Hepatocyte (in vitro differentiated cells): ENCODE measurements at regions not wholly inside any gene's neighbourhood (a gene's known extent, or its start where the extent isn't known, plus 50 kb on each side); places are given as distances from the start of the nearest gene placed in this dataset.

Source experiments
- DNase-seq: peaks from one replicate; pipeline ENCODE4 v3.0.0-alpha.2; 2016; ENCODE audit warnings: low spot score
- H2AFZ ChIP-seq: fragments of 200-600 bp; sonication (generic); 2 replicates; pipeline ENCODE4 v1.6.0; 2016; ENCODE audit warnings: antibody characterized with exemption, mild to moderate bottlenecking
- H3K27ac ChIP-seq: fragments of 200-600 bp; sonication (generic); 2 replicates; pipeline ENCODE4 v1.5.1; 2016; ENCODE audit warnings: mild to moderate bottlenecking
- H3K27me3 ChIP-seq: fragments of 200-600 bp; sonication (generic); 2 replicates; pipeline ENCODE4 v1.6.1; 2016
- H3K36me3 ChIP-seq: fragments of 200-600 bp; sonication (generic); replicated peaks from 2 replicates; pipeline ENCODE4 v1.5.1; 2016; ENCODE audit warnings: low read depth; ENCODE audit not compliant: insufficient read depth
- H3K4me1 ChIP-seq: fragments of 200-600 bp; sonication (generic); 2 replicates; pipeline ENCODE4 v1.5.1; 2016; ENCODE audit warnings: mild to moderate bottlenecking, moderate library complexity; ENCODE audit not compliant: insufficient read depth
- H3K4me2 ChIP-seq: fragments of 200-600 bp; sonication (generic); 2 replicates; pipeline ENCODE4 v1.6.0; 2016
- H3K4me3 ChIP-seq: fragments of 200-600 bp; sonication (generic); 2 replicates; pipeline ENCODE4 v1.5.1; 2016; ENCODE audit warnings: mild to moderate bottlenecking
- H3K79me2 ChIP-seq: fragments of 200-600 bp; sonication (generic); 2 replicates; pipeline ENCODE4 v1.6.0; 2017; ENCODE audit warnings: mild to moderate bottlenecking
- H3K9me2 ChIP-seq: fragments of 200-600 bp; sonication (generic); replicated peaks from 2 replicates; pipeline ENCODE4 v1.6.0; 2017; ENCODE audit warnings: mild to moderate bottlenecking; ENCODE audit not compliant: insufficient read depth
- H3K9me3 ChIP-seq: fragments of 200-600 bp; sonication (generic); 2 replicates; pipeline ENCODE4 v1.5.1; 2016; ENCODE audit warnings: low read depth, mild to moderate bottlenecking
- H4K20me1 ChIP-seq: fragments of 200-600 bp; sonication (generic); 2 replicates; pipeline ENCODE4 v1.6.0; 2016; ENCODE audit warnings: mild to moderate bottlenecking; ENCODE audit not compliant: insufficient read depth, poor library complexity, severe bottlenecking
- CTCF ChIP-seq: fragments of 200-600 bp; sonication (generic); IDR thresholded peaks from 2 replicates; pipeline ENCODE4 v1.5.1; 2016; ENCODE audit warnings: antibody characterized with exemption, mild to moderate bottlenecking; ENCODE audit not compliant: poor library complexity
- EZH2 ChIP-seq: fragments of 200-600 bp; sonication (generic); IDR thresholded peaks from 2 replicates; pipeline ENCODE4 v1.6.1; 2016; ENCODE audit warnings: antibody characterized with exemption, mild to moderate bottlenecking, borderline replicate concordance
- EZH2phosphoT487 ChIP-seq: fragments of 200-600 bp; sonication (generic); IDR thresholded peaks from one replicate; pipeline ENCODE4 v1.6.1; 2018; ENCODE audit warnings: antibody characterized with exemption, mild to moderate bottlenecking, low read depth, moderate library complexity; ENCODE audit not compliant: unreplicated experiment, severe bottlenecking
- WGBS: methylation state at CpG from one replicate; pipeline ENCODE4 v1.1.6; 2016; ENCODE audit warnings: low lambda C conversion rate; ENCODE audit errors: missing lambda C conversion rate; 5-methylcytosine and 5-hydroxymethylcytosine counted together

- Histone ChIP-seq H3K9me3 (no peaks in the 10 kb centered on the region), H3K36me3 (no peaks in the 10 kb centered on the region), H3K4me3 (no peak overlapping the region), H4K20me1 (no peaks in the 10 kb centered on the region), H3K4me1 (no peaks in the 10 kb centered on the region), H3K4me2 (no peak overlapping the region), H3K27me3 (no peaks in the 10 kb centered on the region), H3K79me2 (no peaks in the 10 kb centered on the region), H3K27ac (no peak overlapping the region), H2AFZ (no peak overlapping the region), H3K9me2 (no peaks in the 10 kb centered on the region)
- WGBS: 82% methylated on average over 3 of the region's 3 CpGs
- TF ChIP-seq EZH2phosphoT487 (no peak), EZH2 (no peak), CTCF (no peak)
- DNase-seq: no peak
Observed at GRCh38 chr11:133606124-133606523, 73.8 kb upstream of the OPCML start.

- Histone ChIP-seq H3K9me3 (no peaks in the 10 kb centered on the region), H3K4me3 (no peak overlapping the region), H3K79me2 (no peaks in the 10 kb centered on the region), H3K4me1 (no peaks in the 10 kb centered on the region), H2AFZ (no peak overlapping the region), H3K36me3 (no peaks in the 10 kb centered on the region), H4K20me1 (no peaks in the 10 kb centered on the region), H3K9me2 (no peaks in the 10 kb centered on the region), H3K4me2 (no peak overlapping the region), H3K27ac (no peak overlapping the region), H3K27me3 (no peaks in the 10 kb centered on the region)
- 42% methylated on average over 2 of the region's 2 CpGs for WGBS
- DNase-seq: no peak
- TF ChIP-seq CTCF (no peak), EZH2 (no peak), EZH2phosphoT487 (no peak)
Observed at GRCh38 chr11:133605482-133605881, 73.2 kb upstream of the OPCML start.

GRCh38 chr11:133601641-133602040 is 69.3 kb upstream of the OPCML start:
- Histone ChIP-seq H3K27me3 (no peaks in the 10 kb centered on the region), H3K27ac (no peak overlapping the region), H3K79me2 (no peaks in the 10 kb centered on the region), H3K9me3 (no peaks in the 10 kb centered on the region), H3K4me2 (no peak overlapping the region), H3K9me2 (no peaks in the 10 kb centered on the region), H3K4me1 (no peaks in the 10 kb centered on the region), H2AFZ (no peak overlapping the region), H3K36me3 (no peaks in the 10 kb centered on the region), H4K20me1 (no peaks in the 10 kb centered on the region), H3K4me3 (no peak overlapping the region)
- no peak for DNase-seq
- WGBS: 95% methylated on average over 3 of the region's 3 CpGs
- TF ChIP-seq EZH2 (no peak), EZH2phosphoT487 (no peak), CTCF (no peak)

GRCh38 chr11:133600786-133601185 is 68.5 kb upstream of the OPCML start:
- 59% methylated on average over 6 of the region's 6 CpGs for WGBS
- TF ChIP-seq CTCF (no peak), EZH2phosphoT487 (no peak), EZH2 (no peak)
- Histone ChIP-seq H3K4me2 (no peak overlapping the region), H3K4me3 (no peak overlapping the region), H3K9me3 (no peaks in the 10 kb centered on the region), H3K27ac (no peak overlapping the region), H3K4me1 (no peaks in the 10 kb centered on the region), H4K20me1 (no peaks in the 10 kb centered on the region), H3K36me3 (no peaks in the 10 kb centered on the region), H3K79me2 (no peaks in the 10 kb centered on the region), H3K27me3 (no peaks in the 10 kb centered on the region), H3K9me2 (no peaks in the 10 kb centered on the region), H2AFZ (no peak overlapping the region)
- DNase-seq: peak; percentile 20
